NCI-H82 treated with DMSO at 0.1 percent for 48 hours (cell line): ENCODE measurements at regions not wholly inside any gene's neighbourhood (a gene's known extent, or its start where the extent isn't known, plus 50 kb on each side); places are given as distances from the start of the nearest gene placed in this dataset.

Experiments
- DNase-seq: peaks from one replicate; lab custom pipeline; 2025; ENCODE audit not compliant: unreplicated experiment; lab: John Stamatoyannopoulos, UW

GRCh38 chr4:1466034-1466862, 60.0 kb upstream of the NKX1-1 start:
- DNase-seq, result no peak

GRCh38 chr4:1465173-1466033, 59.2 kb upstream of the NKX1-1 start:
- no peak for DNase-seq

- no peak for DNase-seq
Measured at GRCh38 chr4:1464581-1465171, 58.4 kb upstream of the NKX1-1 start.

GRCh38 chr4:1463927-1464540, 57.8 kb upstream of the NKX1-1 start:
- DNase-seq, result no peak

GRCh38 chr4:1463088-1463926, 57.1 kb upstream of the NKX1-1 start:
- no peak for DNase-seq

GRCh38 chr4:1462768-1463075, 56.5 kb upstream of the NKX1-1 start:
- DNase-seq, result no peak

- no peak for DNase-seq
Measured at GRCh38 chr4:1462009-1462767, 55.9 kb upstream of the NKX1-1 start.

GRCh38 chr4:1460967-1461868, 55.0 kb upstream of the NKX1-1 start:
- DNase-seq, result no peak

GRCh38 chr4:1459722-1460511, 53.7 kb upstream of the NKX1-1 start:
- no peak for DNase-seq

GRCh38 chr4:1459081-1459721, 53.0 kb upstream of the NKX1-1 start:
- no peak for DNase-seq

- DNase-seq, result no peak
Measured at GRCh38 chr4:1458581-1458980, 52.3 kb upstream of the NKX1-1 start.
